HG03432 (cell line): ENCODE measurements at regions not wholly inside any gene's neighbourhood (a gene's known extent, or its start where the extent isn't known, plus 50 kb on each side); places are given as distances from the start of the nearest gene placed in this dataset.
"Not testable (repeated sequence)": the region's sequence is repeated elsewhere in the genome, so short reads cannot be mapped to it uniquely, and the experiment has no call there.

ENCODE experiments used
- ATAC-seq: cut with Tn5 transposase; IDR thresholded peaks from one replicate; pipeline ENCODE4 v1.9.1; 2021; ENCODE audit warnings: mild to moderate bottlenecking, moderate library complexity; ENCODE audit not compliant: unreplicated experiment

GRCh38 chr6:19562468-19562867, 274.7 kb upstream of the ID4 start:
- ATAC-seq, result no peak

- ATAC-seq, result no peak
These were observed 267.6 kb upstream of the ID4 start for GRCh38 chr6:19569563-19569962.

DNA sequence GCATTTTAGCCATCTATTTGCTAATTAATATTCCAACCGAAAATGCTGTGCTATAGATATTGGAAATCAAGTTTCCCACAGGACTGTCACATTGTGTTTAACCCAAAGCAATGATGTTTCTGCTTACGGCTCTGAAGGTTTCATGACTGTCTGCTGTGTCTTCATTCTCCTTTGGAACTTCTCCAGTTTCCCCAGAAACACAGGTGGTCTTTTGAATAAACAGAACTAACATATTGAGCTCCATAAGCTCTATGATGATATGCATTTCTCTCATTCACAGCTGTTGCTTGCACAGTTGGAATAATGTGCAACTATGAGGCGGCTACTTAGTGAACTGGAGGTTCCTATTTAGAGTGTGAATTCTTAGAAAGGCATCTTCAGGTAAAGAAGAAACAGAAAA, 266.0 kb upstream of the ID4 start:
- no peak for ATAC-seq

DNA sequence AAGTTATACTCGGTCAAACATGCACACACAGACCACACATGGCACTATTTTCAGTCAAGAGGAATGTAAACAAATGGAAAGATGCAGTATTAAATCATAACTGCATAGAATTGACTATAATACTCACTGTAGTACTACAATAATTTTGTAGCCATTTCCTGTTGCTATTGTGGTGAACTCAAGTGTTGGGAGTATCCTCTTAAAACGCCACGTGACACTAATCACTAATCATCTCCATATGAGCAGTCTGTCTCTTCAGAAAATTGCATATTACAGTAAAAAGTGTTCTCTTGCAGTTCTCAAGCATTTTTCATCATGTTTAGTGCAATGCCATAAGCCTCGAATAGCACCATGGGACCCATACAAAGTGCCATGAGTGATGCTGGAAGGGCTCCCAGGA, 258.7 kb upstream of the ID4 start:
- no peak for ATAC-seq

- not testable (repeated sequence) for ATAC-seq
These were observed 253.0 kb upstream of the ID4 start for GRCh38 chr6:19584207-19584606.

- no peak for ATAC-seq
These were observed 249.8 kb upstream of the ID4 start for GRCh38 chr6:19587238-19587942.

GRCh38 chr6:19590501-19591131, 246.6 kb upstream of the ID4 start:
- ATAC-seq, result no peak

DNA sequence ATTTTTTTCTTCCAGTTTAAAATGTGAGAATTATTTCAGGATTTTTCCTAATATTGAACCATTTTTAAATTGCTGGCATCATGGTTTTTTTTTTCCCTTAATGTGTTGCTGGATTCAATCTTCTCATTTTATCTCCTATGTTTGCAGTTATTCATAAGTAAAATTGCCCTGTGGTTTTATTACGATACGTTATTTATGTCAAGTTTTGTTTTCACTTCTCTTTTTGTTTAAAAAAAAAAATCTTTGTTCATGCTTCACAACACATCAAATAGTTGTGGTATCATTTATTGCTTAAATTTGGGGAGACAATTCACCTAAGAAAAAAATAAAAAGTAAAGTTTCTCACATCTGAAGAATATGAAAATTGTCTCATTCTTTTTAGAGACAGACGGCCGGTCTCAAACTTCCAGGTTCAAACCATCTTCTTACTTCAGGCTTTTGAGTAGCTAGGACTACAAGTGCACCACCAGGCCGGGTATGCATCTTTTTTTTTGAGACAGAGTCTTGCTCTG, 239.3 kb upstream of the ID4 start:
- ATAC-seq, result no peak

GRCh38 chr6:19599796-19600464, 237.2 kb upstream of the ID4 start:
- ATAC-seq, result no peak

GRCh38 chr6:19602434-19603013, 234.6 kb upstream of the ID4 start:
- no peak for ATAC-seq

DNA sequence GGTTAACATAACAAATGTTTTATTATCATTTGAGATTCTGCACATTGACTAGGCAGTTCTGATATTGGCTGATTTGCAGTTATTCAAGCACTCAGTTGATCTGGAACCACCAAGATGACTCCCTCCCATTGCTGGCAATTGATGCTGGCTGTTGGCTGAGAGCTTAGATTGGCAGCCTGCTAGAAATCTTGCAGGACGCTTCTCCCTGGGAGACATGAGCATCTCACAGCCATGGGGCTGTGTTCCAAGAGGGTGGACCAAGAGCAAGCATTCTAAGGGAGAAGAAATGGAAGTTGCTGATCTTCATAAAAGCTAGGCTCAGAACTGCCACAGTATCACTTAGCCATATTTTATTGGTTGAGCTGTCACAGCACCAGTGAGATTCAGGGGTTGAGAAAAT, 233.4 kb upstream of the ID4 start:
- no peak for ATAC-seq

DNA sequence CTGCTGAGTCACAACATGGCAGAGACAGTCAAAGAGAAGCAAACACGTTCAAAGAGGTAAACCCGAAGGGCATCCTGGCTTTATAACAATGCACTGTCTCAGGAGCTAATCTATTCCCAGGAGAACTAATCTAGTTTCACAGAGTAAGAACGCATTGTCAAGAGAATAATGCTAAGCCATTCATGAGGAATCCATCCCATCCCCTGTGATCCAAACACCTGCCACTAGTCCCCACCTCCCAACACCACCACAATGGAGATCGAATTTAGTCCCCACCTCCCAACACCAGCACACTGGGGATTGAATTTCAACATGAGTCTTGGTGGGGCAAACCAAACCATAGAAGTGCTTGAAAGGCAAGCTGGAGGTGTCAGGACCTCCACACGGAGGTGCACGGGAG, 231.5 kb upstream of the ID4 start:
- no peak for ATAC-seq

DNA sequence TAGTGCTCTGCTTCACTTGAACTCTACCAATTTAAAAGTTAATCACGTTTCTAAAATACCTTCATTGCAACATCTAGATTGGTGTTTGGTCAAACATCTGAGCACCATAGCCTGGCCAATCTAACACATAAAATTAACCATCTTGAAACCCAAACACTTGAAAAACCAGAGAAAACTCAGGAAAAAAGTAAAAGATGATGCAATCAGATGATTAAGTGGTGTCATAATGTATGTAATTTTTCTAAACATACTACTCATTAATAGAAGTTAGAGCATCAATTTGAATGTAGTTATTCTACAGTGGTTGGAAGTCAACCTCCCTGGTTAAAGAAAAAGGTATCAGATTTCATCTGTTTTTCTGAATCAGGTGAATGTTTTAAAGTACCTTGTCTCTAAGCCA, 228.6 kb upstream of the ID4 start:
- ATAC-seq, result no peak

- ATAC-seq, result no peak
These were observed 227.1 kb upstream of the ID4 start for GRCh38 chr6:19609972-19610641.

GRCh38 chr6:19612672-19613466, 224.3 kb upstream of the ID4 start:
- not testable (repeated sequence) for ATAC-seq

DNA sequence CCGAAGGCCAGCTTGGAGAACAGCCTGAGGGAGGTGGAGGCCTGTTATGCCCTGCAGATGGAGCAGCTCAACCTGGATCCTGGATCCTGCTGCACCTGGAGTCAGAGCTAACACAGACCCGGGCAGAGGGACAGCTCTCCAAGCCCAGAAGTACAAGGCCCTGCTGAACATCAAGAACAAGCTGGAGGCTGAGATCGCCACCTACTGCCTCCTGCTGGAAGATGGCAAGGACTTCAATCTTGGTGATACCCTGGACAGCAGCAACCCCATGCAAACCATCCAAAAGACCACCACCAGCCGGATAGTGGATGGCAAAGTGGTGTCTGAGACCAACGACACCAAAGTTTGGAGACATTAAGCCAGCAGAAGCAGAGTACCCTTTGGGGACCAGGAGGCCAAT, 223.5 kb upstream of the ID4 start:
- ATAC-seq, result no peak

GRCh38 chr6:19616022-19616421, 221.1 kb upstream of the ID4 start:
- no peak for ATAC-seq

DNA sequence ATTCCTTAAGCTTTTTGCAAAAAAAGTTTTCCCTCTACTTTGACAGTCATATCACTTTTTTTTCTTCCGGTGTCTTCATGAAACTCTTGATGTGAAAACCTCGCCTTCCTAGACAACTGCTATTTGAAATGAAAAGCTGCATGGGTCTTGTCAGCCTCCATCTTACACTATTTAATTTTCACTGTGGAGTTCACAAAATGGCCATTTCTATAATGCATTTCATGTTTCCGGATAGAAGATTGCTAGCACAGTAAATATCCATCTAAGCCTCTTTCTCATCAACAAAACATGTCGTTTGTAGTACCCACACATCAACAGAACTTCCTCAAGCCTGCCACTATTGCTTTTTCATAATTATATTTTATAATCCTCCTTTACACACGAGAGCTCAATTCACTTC, 204.9 kb upstream of the ID4 start:
- no peak for ATAC-seq

GRCh38 chr6:19632786-19633185, 204.4 kb upstream of the ID4 start:
- no peak for ATAC-seq

DNA sequence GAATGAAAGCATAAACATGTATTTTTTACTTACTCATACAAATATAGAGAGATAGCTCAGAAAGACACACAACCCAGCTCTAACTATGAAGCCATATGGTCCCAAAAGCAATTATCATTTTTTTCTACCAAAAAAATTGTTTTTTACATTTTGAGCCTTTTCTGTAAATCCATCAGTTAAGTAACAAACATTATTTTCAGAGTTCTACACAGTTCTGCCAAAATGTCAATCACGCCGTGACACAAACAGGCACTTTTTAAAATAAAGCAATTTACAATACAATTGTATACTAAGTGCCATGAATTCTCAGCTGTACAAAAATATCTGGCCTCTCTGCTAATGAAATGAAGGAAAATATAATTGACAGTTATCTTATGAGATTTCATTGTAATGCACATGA, 201.4 kb upstream of the ID4 start:
- no peak for ATAC-seq
